ENCODE measurements at regions not wholly inside any gene's neighbourhood (a gene's known extent, or its start where the extent isn't known, plus 50 kb on each side); places are given as distances from the start of the nearest gene placed in this dataset.

- no peak for TF ChIP-seq YY1 (IDR thresholded peaks at IDR 0.05; ENCODE audit: insufficient read depth, insufficient read length)
- no peak for TF ChIP-seq SUZ12 (IDR thresholded peaks at IDR 0.05; ENCODE audit: extremely low read depth, insufficient read depth, insufficient read length)
- TF ChIP-seq ZNF274 (IDR thresholded peaks at IDR 0.05; ENCODE audit: low read depth, low read length): no peak
Observed at GRCh38 chr13:39224671-39225240, 186.5 kb downstream of the NHLRC3 start.
